Neural cell (in vitro differentiated cells): ENCODE measurements at regions not wholly inside any gene's neighbourhood (a gene's known extent, or its start where the extent isn't known, plus 50 kb on each side); places are given as distances from the start of the nearest gene placed in this dataset.

Source experiments
- EZH2 ChIP-seq: fragments of 200-600, 300-800 bp; shearing (Covaris generic), sonication (generic); IDR thresholded peaks from 2 replicates; pipeline ENCODE4 v1.6.1; 2014; ENCODE audit warnings: antibody characterized with exemption, low read length, borderline replicate concordance, mild to moderate bottlenecking; ENCODE audit not compliant: insufficient read depth, poor library complexity, severe bottlenecking
- MXI1 ChIP-seq: fragments of 450-650 bp; conservative IDR thresholded peaks from 2 replicates; pipeline ENCODE4 v1.6.1; 2014; ENCODE audit warnings: antibody characterized with exemption, mild to moderate bottlenecking; ENCODE audit not compliant: poor library complexity, severe bottlenecking
- POLR2AphosphoS5 ChIP-seq: IDR thresholded peaks from 2 replicates; pipeline ENCODE4 v1.6.1; 2012
- TF ChIP-seq, protein P1 (sequence below): fragments of 450-650 bp; IDR thresholded peaks from 2 replicates; pipeline ENCODE4 v1.5.1; 2014; ENCODE audit warnings: antibody characterized with exemption, mild to moderate bottlenecking, moderate library complexity; ENCODE audit not compliant: poor library complexity, severe bottlenecking

- TF ChIP-seq, protein P1, sequence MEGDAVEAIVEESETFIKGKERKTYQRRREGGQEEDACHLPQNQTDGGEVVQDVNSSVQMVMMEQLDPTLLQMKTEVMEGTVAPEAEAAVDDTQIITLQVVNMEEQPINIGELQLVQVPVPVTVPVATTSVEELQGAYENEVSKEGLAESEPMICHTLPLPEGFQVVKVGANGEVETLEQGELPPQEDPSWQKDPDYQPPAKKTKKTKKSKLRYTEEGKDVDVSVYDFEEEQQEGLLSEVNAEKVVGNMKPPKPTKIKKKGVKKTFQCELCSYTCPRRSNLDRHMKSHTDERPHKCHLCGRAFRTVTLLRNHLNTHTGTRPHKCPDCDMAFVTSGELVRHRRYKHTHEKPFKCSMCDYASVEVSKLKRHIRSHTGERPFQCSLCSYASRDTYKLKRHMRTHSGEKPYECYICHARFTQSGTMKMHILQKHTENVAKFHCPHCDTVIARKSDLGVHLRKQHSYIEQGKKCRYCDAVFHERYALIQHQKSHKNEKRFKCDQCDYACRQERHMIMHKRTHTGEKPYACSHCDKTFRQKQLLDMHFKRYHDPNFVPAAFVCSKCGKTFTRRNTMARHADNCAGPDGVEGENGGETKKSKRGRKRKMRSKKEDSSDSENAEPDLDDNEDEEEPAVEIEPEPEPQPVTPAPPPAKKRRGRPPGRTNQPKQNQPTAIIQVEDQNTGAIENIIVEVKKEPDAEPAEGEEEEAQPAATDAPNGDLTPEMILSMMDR = no peak
- TF ChIP-seq MXI1 = no peak
- no peak for TF ChIP-seq EZH2
- no peak for TF ChIP-seq POLR2AphosphoS5
These were observed 144.3 kb downstream of the MOSPD2 start for GRCh38 chrX:15017491-15017890.
